Neuron (in vitro differentiated cells): ENCODE measurements at regions not wholly inside any gene's neighbourhood (a gene's known extent, or its start where the extent isn't known, plus 50 kb on each side); places are given as distances from the start of the nearest gene placed in this dataset.
A peak's percentile ranks its signal among the peaks of the same experiment; 100 is the strongest.

Source experiments
- H2AFZ ChIP-seq: one replicate; pipeline ENCODE4 v1.6.1; 2013; ENCODE audit warnings: low read depth, mild to moderate bottlenecking, inconsistent platforms, low read length, moderate library complexity
- H3K27me3 ChIP-seq: one replicate; pipeline ENCODE4 v1.6.1; 2013; ENCODE audit warnings: low read length; ENCODE audit not compliant: insufficient read depth
- H3K36me3 ChIP-seq: one replicate; pipeline ENCODE4 v1.6.1; 2013; ENCODE audit warnings: low read length; ENCODE audit not compliant: insufficient read depth
- H3K4me1 ChIP-seq: one replicate; pipeline ENCODE4 v1.6.1; 2013; ENCODE audit warnings: low read length; ENCODE audit not compliant: insufficient read depth
- H3K4me3 ChIP-seq: 2 replicates; pipeline ENCODE4 v1.5.1; 2013; ENCODE audit warnings: mild to moderate bottlenecking, low read length, moderate library complexity
- H3K9me3 ChIP-seq: one replicate; pipeline ENCODE4 v1.6.1; 2013; ENCODE audit warnings: low read length

DNA sequence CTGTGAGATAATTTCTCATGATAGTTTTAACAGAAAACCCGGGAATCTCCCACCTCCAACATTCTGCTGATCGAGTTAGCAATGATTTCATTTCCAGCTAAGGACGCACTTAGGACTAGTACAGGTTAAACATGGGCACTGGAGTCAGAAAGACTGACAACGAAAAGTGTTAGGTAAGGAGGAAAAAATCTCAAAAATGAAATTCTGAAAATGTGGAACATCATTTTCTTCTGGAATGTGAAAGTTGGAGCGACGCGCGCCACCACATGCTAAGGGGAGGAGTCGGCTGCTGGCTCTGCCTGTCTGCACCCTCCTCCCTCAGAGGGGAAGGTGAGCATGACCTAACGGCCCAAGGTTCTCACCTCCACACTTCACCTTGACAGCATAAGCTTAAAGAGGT lies 221.6 kb upstream of the KCNG1 start:
- Histone ChIP-seq H3K27me3 (no peaks in the 10 kb centered on the region), H3K36me3 (no peaks in the 10 kb centered on the region), H2AFZ (no peak overlapping the region), H3K4me1 (no peaks in the 10 kb centered on the region), H3K4me3 (no peak overlapping the region), H3K9me3 (peaks cover 3% of the 10 kb centered on the region)

DNA sequence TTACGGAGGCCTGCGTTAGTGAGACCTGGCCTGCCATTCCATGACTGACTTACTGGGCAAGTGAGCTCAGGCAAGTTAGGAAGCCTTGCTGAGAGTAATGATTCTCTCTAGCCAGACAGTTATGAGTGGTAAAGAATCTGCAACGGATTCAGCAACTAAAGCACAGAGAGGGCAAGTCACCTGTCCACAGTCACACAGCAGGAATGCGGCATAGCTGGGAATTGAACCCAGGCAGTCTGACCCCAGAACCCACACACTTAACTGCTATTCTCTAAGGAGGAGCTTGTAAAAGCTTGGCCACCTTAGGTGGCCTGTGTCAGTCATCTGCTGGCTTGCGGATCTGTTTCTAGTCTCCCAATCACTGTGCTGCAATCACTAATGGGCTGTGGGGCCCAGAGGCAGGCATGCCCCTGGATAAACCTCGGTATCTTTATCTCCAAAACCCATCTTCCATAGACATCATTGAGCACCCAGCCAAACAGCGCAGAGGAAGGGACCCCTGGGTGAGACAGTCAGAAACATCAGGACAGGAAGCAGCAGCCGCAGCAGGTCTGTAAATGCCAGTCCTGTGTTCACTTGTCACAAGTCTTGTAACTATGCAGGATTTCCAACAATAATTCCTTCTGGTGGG lies 215.9 kb upstream of the KCNG1 start:
- no peaks in the 10 kb centered on the region for H3K36me3 ChIP-seq
- peaks cover 3% of the 10 kb centered on the region for H3K9me3 ChIP-seq
- H3K4me1 ChIP-seq = no peaks in the 10 kb centered on the region
- no peak overlapping the region for H3K4me3 ChIP-seq
- H3K27me3 ChIP-seq = peaks cover 3% of the 10 kb centered on the region
- H2AFZ ChIP-seq = no peak overlapping the region

DNA sequence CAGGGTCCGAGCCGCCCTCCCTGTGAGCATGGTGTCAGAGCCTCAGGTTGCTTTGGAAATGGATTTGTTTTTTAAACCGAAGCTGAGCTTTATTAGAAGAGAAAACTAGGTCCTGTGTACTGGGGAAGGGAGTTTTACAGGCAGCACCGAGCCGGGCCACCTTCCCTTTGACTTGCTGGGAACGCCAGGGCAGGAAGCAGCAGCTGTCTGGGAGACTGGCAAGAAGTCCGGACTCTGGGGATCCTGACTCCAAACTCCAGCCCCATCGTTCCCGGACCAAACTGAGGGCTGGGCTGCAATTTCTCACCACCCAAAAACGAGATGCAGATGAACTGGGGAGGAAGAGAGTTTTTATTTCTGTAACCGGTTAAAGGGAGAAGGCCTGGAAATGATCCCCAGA lies 214.9 kb upstream of the KCNG1 start:
- Histone ChIP-seq H3K36me3 (no peaks in the 10 kb centered on the region), H3K4me1 (no peaks in the 10 kb centered on the region), H2AFZ (no peak overlapping the region), H3K4me3 (no peak overlapping the region), H3K27me3 (peaks cover 3% of the 10 kb centered on the region), H3K9me3 (peaks cover 3% of the 10 kb centered on the region)

DNA sequence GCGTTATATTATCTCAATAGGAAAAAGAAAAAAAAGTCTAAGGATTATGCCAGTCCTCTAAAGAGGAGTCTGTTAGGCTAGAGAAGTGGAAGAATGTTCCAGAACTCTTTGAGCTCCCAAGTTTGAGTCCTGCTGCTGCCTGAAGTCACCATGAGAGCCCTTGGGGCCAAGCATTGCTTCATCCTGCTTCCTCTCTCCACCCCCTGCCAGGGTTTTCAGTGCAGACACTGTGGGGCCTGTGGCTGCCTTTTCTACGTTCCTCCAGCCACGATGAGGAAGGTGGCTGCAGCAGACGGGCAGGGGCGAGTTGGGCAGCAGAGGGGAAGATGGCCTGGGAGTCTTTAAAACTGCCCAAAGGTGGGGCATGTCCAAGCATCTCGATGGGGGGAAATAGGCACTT lies 214.4 kb upstream of the KCNG1 start:
- Histone ChIP-seq H3K4me1 (no peaks in the 10 kb centered on the region), H3K36me3 (no peaks in the 10 kb centered on the region), H3K4me3 (no peak overlapping the region), H2AFZ (no peak overlapping the region), H3K9me3 (peaks cover 3% of the 10 kb centered on the region), H3K27me3 (peaks cover 3% of the 10 kb centered on the region)

DNA sequence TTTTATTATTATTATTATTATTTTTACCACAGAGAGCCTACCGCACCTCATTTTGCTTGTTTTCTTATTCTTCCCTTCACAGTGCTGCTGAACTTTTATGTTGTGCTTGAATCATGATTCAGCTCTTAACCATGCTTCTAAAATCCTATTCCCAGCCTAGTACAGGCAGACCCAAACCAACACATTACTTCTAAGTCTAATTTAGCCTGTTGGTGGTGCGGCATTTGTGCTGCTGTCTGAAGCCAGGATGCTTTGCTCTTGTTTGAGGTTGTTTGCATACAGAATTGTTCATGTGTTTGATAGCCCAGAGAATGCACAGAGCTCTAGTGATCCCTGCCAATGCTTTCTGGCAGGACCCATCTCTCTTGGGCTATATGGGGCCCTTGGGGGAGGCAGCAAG lies 213.5 kb upstream of the KCNG1 start:
- Histone ChIP-seq H3K9me3 (no peaks in the 10 kb centered on the region), H3K27me3 (peaks cover 5% of the 10 kb centered on the region), H3K36me3 (no peaks in the 10 kb centered on the region), H3K4me3 (no peak overlapping the region), H3K4me1 (no peaks in the 10 kb centered on the region), H2AFZ (no peak overlapping the region)

DNA sequence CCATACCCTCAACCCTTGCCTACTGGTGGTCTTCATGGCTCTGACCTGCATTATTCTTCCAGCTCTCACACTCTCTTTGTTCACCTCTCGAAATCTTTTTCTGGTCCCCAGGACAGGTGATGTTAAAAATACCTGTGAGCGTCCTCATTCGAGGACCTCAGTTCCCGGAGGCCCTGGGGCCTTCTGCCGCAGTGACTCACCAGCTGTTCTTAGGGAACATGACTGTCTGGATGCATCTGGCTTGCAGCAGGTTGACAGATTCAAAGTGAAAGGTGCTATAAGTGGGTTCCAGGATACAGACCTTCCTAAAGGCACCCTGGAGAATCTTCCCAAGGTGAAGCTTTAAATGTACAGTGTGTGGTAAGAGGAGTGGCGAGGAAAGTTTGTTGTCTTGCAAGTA lies 210.4 kb upstream of the KCNG1 start:
- Histone ChIP-seq H3K9me3 (no peaks in the 10 kb centered on the region), H3K27me3 (peaks cover 4% of the 10 kb centered on the region), H3K4me3 (no peak overlapping the region), H3K4me1 (no peaks in the 10 kb centered on the region), H2AFZ (no peak overlapping the region), H3K36me3 (no peaks in the 10 kb centered on the region)

DNA sequence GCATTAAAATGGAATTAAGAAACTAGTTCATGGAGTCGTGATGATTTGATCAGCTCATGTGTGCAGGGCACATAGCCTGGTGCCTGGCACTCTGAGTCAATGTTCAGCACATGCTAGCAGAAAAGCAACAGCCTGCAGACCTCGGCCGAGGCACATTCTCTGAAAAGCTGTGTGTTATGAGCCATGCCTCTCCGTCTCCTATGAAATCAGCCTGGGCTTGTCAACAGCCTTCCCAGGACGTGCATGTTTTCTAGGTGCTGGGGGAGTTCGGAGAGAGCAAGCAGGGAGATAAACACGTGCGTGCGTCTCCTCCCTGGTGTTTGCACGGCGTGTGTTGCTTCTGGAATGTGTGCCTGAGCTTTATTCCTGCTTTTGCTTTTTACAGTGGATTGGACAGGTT lies 207.8 kb upstream of the KCNG1 start:
- Histone ChIP-seq H3K4me1 (no peaks in the 10 kb centered on the region), H3K4me3 (no peak overlapping the region), H3K36me3 (no peaks in the 10 kb centered on the region), H3K9me3 (no peaks in the 10 kb centered on the region), H2AFZ (no peak overlapping the region), H3K27me3 (peaks cover 4% of the 10 kb centered on the region)

DNA sequence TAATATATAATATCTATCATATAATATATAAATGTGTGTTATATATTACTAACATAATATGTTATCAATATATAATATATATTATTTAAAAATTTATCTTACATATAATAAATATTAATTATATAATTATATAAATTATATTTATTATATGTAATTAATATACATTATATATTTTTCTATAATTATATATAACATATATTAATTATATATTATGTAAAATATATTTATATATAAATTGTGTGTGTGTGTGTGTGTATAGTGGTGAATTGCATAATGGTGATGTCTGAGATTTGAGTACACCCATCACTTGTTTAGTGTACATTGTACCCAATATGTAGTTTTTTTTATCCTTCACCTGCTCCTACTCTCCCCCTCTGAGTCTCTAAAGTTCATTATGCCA lies 205.9 kb upstream of the KCNG1 start:
- no peak overlapping the region for H2AFZ ChIP-seq
- H3K4me3 ChIP-seq = no peak overlapping the region
- peaks cover 5% of the 10 kb centered on the region for H3K4me1 ChIP-seq
- peaks cover 2% of the 10 kb centered on the region for H3K9me3 ChIP-seq
- peaks cover 4% of the 10 kb centered on the region for H3K27me3 ChIP-seq
- no peaks in the 10 kb centered on the region for H3K36me3 ChIP-seq

DNA sequence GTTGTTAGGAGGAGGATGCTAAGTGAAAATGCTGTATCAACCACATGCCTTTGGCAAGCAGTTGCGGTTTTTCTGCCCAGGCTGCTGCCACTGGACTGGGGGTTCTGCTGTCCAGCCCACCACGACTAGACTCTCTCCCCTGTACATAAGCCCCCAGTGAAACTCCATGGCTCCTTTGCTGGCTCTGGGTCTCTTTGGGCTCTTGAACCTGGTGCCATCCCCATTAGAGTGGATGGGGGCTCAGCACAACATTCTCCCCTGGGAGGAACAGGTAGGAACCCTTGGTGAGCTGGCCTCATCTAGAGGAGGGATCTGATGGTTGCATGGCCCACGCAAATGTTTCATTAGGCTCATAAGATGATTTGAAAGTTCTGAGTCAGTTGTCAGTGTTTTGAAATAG lies 204.8 kb upstream of the KCNG1 start:
- Histone ChIP-seq H2AFZ (no peak overlapping the region), H3K4me1 (peaks cover 14% of the 10 kb centered on the region), H3K36me3 (no peaks in the 10 kb centered on the region), H3K4me3 (no peak overlapping the region), H3K27me3 (peaks cover 4% of the 10 kb centered on the region), H3K9me3 (peaks cover 2% of the 10 kb centered on the region)

DNA sequence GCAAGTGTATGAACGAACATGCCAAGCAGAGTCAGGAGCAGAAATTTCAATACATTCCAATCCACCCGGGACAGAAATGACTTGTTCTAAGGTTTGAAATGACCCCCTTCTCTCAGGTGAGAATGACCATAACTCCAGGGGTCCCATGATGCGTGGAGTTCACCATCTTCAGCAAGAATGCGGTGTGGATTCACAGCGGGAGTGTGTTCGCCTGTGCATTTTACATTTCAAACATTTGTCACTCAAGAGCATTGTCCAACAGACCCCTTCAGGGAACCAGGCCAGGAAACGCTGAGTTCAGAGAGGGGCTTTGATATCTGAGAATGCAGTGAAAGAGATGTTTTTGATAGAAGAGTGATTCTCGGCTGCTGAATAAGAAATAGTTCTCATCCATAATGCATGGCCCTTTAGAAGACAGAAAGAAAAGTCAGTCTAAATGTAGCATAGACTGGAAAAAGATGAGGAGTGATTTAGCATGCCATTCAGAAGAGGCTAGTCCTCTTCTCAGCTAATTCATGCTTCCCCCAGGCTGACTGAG lies 200.3 kb upstream of the KCNG1 start:
- Histone ChIP-seq H3K9me3 (peaks cover 2% of the 10 kb centered on the region), H2AFZ (peak overlapping the region; percentile 55), H3K4me3 (no peak overlapping the region), H3K27me3 (no peaks in the 10 kb centered on the region), H3K4me1 (peaks cover 24% of the 10 kb centered on the region), H3K36me3 (no peaks in the 10 kb centered on the region)

DNA sequence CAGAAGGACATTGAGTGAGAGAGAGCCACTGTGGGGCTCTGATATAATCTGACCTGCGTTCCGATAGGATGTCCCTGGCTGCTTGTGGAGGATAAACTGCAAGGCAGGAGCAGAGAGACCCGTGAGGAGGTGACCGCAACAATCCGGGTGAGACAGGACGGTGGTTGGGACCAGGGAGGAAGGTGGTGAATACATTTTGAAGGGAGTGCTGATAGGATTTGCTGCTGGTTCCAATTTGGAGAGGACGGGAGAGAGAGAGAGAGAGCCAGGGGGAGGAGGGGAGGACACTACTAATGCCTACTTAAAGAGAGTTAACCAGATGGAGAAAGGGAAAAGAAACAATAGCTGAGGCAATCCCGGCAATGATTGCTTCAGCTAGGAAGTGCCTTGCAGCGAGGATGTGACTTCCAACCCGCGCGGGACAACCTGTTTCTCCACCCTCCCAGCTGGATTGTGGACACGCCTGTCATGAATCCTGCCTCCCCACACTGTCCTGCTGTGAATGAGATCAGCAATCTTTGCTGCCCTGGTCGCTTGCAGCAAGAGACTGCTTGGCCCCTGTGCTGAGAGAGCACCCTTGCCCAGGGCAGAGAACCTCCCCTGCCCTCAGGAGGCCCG lies 199.0 kb upstream of the KCNG1 start:
- H3K4me1 ChIP-seq = peaks cover 24% of the 10 kb centered on the region
- H3K4me3 ChIP-seq = no peak overlapping the region
- H3K27me3 ChIP-seq = no peaks in the 10 kb centered on the region
- H2AFZ ChIP-seq = no peak overlapping the region
- H3K36me3 ChIP-seq = no peaks in the 10 kb centered on the region
- peaks cover 12% of the 10 kb centered on the region for H3K9me3 ChIP-seq

DNA sequence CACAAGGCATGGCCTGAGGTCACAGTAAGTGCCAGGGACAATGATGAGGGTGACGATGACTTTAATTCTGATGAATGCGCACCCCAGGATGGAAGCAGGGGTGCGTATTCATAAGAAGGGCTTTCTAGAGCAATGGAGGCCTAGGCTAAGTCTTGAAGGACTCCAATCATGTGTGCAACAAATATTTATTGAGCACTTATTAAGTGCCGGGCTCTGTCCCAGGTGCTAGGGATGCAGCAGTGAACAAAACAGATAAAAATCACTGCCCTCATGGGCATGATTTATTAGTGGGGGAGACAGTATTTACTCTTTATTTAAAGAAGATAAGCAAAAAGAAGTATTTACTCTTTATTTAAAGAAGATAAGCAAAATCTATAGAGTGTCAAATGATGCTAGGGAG lies 198.2 kb upstream of the KCNG1 start:
- Histone ChIP-seq H3K4me3 (no peak overlapping the region), H2AFZ (no peak overlapping the region), H3K9me3 (peaks cover 13% of the 10 kb centered on the region), H3K36me3 (no peaks in the 10 kb centered on the region), H3K4me1 (peaks cover 24% of the 10 kb centered on the region), H3K27me3 (no peaks in the 10 kb centered on the region)

DNA sequence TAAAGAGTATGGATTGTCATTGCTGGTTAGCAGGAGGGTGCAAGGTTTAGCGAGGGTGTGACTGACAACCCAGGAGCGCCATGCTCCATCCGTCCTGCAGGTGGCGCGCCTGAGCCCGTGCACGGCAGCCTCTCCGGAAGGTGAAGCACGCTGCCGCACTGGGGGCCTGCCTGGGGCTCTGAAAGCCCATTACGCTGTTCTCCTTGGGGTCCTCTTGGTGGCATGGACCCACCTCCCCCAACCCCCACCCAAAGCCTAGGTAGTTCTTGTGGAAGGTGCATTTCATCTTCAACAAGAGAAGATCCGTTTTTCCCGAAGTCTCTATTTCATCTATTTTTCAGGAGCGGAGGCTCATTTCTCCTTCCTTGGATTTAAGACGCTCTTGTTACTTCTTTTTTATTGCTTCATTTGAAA lies 197.4 kb upstream of the KCNG1 start:
- H3K36me3 ChIP-seq = no peaks in the 10 kb centered on the region
- H3K4me1 ChIP-seq = peaks cover 24% of the 10 kb centered on the region
- no peak overlapping the region for H2AFZ ChIP-seq
- H3K4me3 ChIP-seq = no peak overlapping the region
- no peaks in the 10 kb centered on the region for H3K27me3 ChIP-seq
- H3K9me3 ChIP-seq = peaks cover 13% of the 10 kb centered on the region

DNA sequence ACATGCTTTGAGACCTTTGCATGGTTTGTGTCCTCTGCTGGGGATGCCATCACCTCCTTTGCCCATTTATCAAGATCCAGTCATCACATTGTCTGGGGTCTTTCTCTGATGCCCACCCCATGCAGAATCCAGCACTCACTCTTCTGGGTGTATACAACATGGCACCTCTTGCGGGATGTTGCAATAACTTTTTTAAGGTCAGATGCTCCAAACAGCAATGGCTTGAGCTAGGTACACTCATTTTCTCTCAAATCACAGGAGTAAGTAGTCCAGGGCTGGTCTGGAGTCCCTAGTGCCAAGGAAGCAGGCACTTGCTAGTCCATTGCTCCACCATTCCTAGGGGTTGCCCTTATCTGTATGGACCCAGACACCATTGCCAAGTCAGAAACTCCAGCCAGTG lies 196.6 kb upstream of the KCNG1 start:
- Histone ChIP-seq H3K4me1 (peaks cover 24% of the 10 kb centered on the region), H3K9me3 (peaks cover 12% of the 10 kb centered on the region)

More for the DNA sequence above, 196.6 kb upstream of the KCNG1 start:
- Histone ChIP-seq H3K27me3 (no peaks in the 10 kb centered on the region), H3K4me3 (no peak overlapping the region), H3K36me3 (no peaks in the 10 kb centered on the region), H2AFZ (no peak overlapping the region)
